HCT116 (cell line): ENCODE measurements at regions not wholly inside any gene's neighbourhood (a gene's known extent, or its start where the extent isn't known, plus 50 kb on each side); places are given as distances from the start of the nearest gene placed in this dataset.

Source experiments
- ATF3 ChIP-seq: IDR thresholded peaks from 2 replicates; pipeline ENCODE4 v1.6.1; 2012
- CTCF ChIP-seq, 3 experiments: fragments of 200-600 bp in 1 of 3; sonication (generic) in 1 of 3; IDR thresholded peaks in 2 of 3; conservative IDR thresholded peaks in 1 of 3; 2 replicates each; pipeline ENCODE4 v1.5.1; 2012 to 2017; ENCODE audit warnings: low read depth in 2 of 3, low read length in 2 of 3, antibody characterized with exemption in 1 of 3, borderline replicate concordance in 1 of 3, control low read depth in 1 of 3, mild to moderate bottlenecking in 1 of 3, mixed read lengths in 1 of 3, mixed run types in 1 of 3, moderate library complexity in 1 of 3; ENCODE audit not compliant: insufficient read depth in 1 of 3
- EZH2 ChIP-seq: fragments of 200-600 bp; sonication (generic); IDR thresholded peaks from 2 replicates; pipeline ENCODE4 v1.6.1; 2017; ENCODE audit warnings: antibody characterized with exemption, mixed run types
- EZH2phosphoT487 ChIP-seq: fragments of 200-600 bp; IDR thresholded peaks from 2 replicates; pipeline ENCODE4 v1.6.1; 2018; ENCODE audit warnings: antibody characterized with exemption, borderline replicate concordance
- MAX ChIP-seq: IDR thresholded peaks from 2 replicates; pipeline ENCODE4 v1.6.1; 2012
- POLR2A ChIP-seq: IDR thresholded peaks from 2 replicates; pipeline ENCODE4 v1.7.0; 2011; ENCODE audit warnings: borderline replicate concordance; ENCODE audit not compliant: insufficient read depth, insufficient read length; ENCODE audit errors: extremely low read depth
- POLR2AphosphoS5 ChIP-seq: IDR thresholded peaks from 2 replicates; pipeline ENCODE4 v1.6.1; 2011; ENCODE audit warnings: mild to moderate bottlenecking, low read depth, low read length, moderate library complexity
- RAD21 ChIP-seq: IDR thresholded peaks from 2 replicates; pipeline ENCODE4 v1.6.1; 2012; ENCODE audit warnings: low read depth, mild to moderate bottlenecking
- REST ChIP-seq: IDR thresholded peaks from 2 replicates; pipeline ENCODE4 v1.6.1; 2012; ENCODE audit warnings: low read depth
- SIN3A ChIP-seq: IDR thresholded peaks from 2 replicates; pipeline ENCODE4 v1.6.1; 2012; ENCODE audit warnings: low read depth
- SP1 ChIP-seq: IDR thresholded peaks from 2 replicates; pipeline ENCODE4 v1.6.1; 2012; ENCODE audit warnings: low read depth
- YY1 ChIP-seq: IDR thresholded peaks from 2 replicates; pipeline ENCODE4 v1.6.1; 2011; ENCODE audit warnings: low read length, low read depth, moderate library complexity, mild to moderate bottlenecking; ENCODE audit not compliant: insufficient replicate concordance; ENCODE audit errors: extremely low read depth
- ZNF274 ChIP-seq: fragments of 200-500 bp; sonication (Bioruptor generic); IDR thresholded peaks from 2 replicates; pipeline ENCODE4 v1.6.1; 2014; ENCODE audit warnings: mild to moderate bottlenecking, low read depth, low read length, inconsistent platforms

- TF ChIP-seq ATF3 (no peak), REST (no peak), CTCF (IDR thresholded peaks at IDR 0.05 in 2 of 3, conservative IDR thresholded peaks at IDR 0.05 in 1 of 3; ENCODE audit: borderline replicate concordance in 1 of 3, insufficient read depth in 1 of 3, low read depth in 2 of 3, low read length in 2 of 3) (no peak), POLR2A (no peak), SP1 (no peak), MAX (no peak), ZNF274 (no peak), RAD21 (no peak), POLR2AphosphoS5 (no peak), EZH2 (no peak), SIN3A (no peak), YY1 (no peak), EZH2phosphoT487 (no peak)
These were observed 73.9 kb upstream of the VIPR2 start for GRCh38 chr7:159218607-159219006.
